Hematopoietic multipotent progenitor cell (in vitro differentiated cells): ENCODE measurements at regions not wholly inside any gene's neighbourhood (a gene's known extent, or its start where the extent isn't known, plus 50 kb on each side); places are given as distances from the start of the nearest gene placed in this dataset. TPM values are rescaled to one million over a fixed set of nuclear protein-coding genes. Genes with fewer than 3 reads are reported as not detected.

ENCODE experiments used
- DNase-seq, 3 donors: peaks; one replicate each; pipeline ENCODE4 v3.0.0-alpha.2; 2011 to 2015; ENCODE audit warnings: low read depth in 2 of 3, low spot score in 2 of 3
- small RNA-seq: library from RNA; depleted of rRNA; stranded (forward); fragments of <200 nt; gene quantifications from one replicate; pipeline ENCODE3, GENCODE V24; 2012

GRCh38 chr4:64503416-64503815 lies 94.2 kb upstream of the TECRL start:
- no peak for DNase-seq

- DNase-seq = no peak
These were observed 88.2 kb upstream of the TECRL start for GRCh38 chr4:64497491-64497890.

- no peak for DNase-seq
These were observed 86.7 kb upstream of the TECRL start for GRCh38 chr4:64495946-64496345.

GRCh38 chr4:64489628-64490027 lies 80.4 kb upstream of the TECRL start:
- DNase-seq = no peak

- no peak for DNase-seq
These were observed 70.1 kb upstream of the TECRL start for GRCh38 chr4:64479338-64479737.

- DNase-seq = no peak
These were observed 67.9 kb upstream of the TECRL start for GRCh38 chr4:64477127-64477526.

GRCh38 chr4:64465263-64465662 lies 56.0 kb upstream of the TECRL start:
- no peak for DNase-seq

- DNase-seq = no peak
These were observed 55.3 kb upstream of the TECRL start for GRCh38 chr4:64464581-64464980.

Small RNA genes in the stretch of these regions (small RNA-seq; reads per million reads assigned to genes)
- gene MTCO3P27 (not detected), gene MTND4LP31 (not detected)
